C1 segment of cervical spinal cord (tissue), 14 donors: ENCODE measurements at regions not wholly inside any gene's neighbourhood (a gene's known extent, or its start where the extent isn't known, plus 50 kb on each side); places are given as distances from the start of the nearest gene placed in this dataset.
"Not testable (repeated sequence)": the region's sequence is repeated elsewhere in the genome, so short reads cannot be mapped to it uniquely, and the experiment has no call there.

Experiments used
- DNase-seq, 14 donors: peaks; one replicate each; lab custom pipeline; 2025; lab: John Stamatoyannopoulos, UW

DNA sequence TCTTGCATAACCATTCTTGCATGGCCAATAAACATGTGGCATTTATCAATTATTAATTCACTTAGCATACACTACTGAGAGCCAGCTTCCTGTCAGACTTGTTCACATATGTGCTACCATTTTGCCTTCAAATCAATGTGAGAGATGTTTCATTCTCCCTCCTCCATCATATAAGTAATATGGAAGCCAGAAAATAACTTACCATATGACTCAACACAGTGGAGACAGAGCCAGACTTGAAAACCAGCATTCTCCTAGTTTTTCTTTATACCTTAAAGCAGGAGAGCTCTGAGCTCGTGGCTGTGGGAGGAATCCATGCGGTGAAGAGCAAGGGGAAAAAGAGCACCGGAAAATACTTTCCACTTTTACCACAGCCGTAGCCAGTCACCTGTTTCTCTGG lies 215.0 kb upstream of the LRATD1 start:
- no peak for DNase-seq

DNA sequence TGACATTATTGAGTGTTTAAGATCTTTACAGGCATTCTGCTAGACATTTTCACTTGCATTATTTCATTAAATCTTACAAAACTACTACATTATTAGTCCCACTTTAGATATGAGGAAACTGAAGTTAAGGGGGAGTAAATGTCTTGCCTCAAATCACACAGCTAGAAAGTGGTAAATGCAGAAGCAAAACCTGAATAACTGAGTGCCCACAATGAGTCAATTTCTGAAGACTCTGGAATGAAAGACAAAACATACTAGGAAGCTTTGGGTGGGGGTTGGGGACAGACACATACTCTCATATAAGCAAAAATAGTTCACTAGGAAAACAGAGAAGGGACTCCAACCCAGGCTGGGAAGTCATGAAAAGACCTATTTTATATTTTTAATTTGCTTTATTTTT lies 214.4 kb upstream of the LRATD1 start:
- no peak for DNase-seq

GRCh38 chr2:14420851-14421250 lies 211.7 kb upstream of the LRATD1 start:
- no peak for DNase-seq

- DNase-seq: no peak
Observed at GRCh38 chr2:14422426-14422825, 210.1 kb upstream of the LRATD1 start.

DNA sequence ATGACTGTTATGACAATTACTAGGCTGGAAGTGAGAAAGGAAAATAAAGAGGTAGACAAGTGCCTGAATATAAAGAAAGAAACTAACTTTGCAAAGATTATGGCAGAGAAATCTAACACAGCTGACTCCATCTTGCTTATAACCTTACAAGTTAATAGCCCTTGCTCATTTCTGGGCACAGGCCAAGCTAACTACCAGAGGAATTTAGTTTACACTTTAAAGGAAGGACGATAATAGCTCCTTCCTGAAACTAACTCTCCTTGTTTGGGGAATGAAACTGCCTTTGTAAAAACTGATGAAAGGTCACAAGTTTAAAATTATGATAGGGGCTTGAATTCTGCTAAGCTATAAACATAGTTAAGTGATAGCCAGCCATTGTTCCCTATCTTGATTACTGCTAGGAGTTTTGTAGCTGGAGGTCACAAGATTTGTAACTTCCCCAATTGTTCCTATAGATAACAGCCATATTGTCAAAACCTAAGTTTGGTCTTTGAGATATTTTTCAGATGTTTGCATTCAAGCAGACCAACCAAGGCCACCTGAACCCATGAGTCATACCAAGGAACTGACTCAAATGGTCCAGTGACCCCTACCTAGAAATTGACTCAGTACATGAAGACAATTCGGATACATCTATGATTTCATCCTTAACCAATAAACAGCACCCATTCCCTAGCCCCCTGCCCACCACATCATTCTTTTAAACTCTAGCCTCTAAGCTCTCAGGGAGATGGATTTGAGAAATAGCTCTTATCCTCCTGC lies 209.2 kb upstream of the LRATD1 start:
- DNase-seq: no peak

GRCh38 chr2:14424478-14425390 lies 207.8 kb upstream of the LRATD1 start:
- no peak for DNase-seq

DNA sequence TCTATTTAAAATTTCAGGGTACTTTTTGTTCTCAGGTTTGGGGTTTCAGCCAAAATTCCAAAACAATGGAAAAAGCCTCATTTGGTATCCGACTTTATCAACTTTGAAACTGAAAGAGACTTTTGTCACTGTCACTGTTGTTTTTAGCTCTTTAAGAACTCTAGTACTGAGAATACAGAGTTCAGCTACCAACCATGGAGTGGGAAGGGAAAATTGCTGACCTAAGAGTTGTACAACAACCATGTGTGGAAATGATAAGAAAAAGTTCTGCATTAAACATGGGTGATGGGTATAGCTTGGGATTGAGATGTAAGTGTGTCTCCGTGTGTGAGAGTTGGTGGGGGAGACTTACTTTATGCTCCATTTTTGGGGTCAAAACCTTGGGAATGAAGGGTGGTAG lies 206.6 kb upstream of the LRATD1 start:
- no peak for DNase-seq

DNA sequence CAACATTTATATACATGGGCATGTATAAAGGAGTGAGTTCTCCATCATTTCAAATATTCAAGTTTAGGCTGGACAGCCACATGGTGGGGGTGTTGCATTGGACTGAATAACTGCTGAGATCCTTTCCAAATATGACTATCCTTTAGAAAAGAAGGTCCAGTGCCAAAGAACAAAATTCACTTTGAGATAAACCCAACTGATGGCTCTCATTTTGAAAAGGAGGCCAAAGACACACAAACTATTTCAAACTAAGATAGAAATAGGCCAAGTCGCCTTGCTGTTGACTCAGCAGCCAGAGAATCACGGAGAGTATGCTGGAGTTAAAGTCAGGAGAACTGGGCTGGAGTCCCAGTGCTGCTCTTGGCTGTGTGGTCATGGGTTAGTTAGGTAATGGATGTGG lies 204.5 kb upstream of the LRATD1 start:
- DNase-seq: no peak

GRCh38 chr2:14433946-14434495 lies 198.5 kb upstream of the LRATD1 start:
- DNase-seq: no peak

DNA sequence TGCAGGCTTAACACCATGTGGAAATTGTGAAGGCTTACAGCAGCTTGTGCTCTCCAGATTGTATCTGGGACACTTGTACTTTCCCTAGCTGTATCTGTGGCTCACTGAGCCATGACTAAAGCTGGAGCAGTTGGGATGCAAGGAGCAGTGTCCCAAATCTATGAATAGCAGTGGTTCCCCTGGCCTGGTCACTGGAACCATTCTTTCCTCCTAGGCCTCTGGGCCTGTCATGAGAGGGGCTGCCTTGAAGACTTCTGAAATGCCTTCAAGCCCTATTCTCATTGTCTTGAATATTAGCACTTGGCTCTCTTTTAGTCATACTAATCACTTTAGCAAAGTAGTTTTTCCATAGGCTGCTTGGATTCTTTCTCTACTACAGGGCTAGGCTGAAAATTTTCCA lies 186.8 kb upstream of the LRATD1 start:
- DNase-seq: no peak

DNA sequence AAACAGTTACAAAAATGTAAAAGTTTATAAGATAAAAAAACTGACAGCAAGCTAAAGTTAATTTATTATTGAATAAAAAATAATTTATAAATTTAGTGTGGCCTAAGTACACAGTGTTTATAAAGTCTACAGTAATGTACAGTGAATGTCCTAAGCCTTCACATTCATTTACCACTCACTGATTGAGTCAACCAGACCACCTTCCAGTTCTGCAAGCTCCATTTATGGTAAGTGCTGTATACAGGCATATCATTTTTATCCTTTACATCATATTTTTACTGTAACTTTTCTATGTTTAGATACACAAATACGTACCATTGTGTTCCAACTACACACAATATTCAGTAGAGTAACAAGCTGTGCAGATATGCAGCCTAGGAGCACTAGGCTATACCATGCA lies 184.2 kb upstream of the LRATD1 start:
- DNase-seq: no peak

DNA sequence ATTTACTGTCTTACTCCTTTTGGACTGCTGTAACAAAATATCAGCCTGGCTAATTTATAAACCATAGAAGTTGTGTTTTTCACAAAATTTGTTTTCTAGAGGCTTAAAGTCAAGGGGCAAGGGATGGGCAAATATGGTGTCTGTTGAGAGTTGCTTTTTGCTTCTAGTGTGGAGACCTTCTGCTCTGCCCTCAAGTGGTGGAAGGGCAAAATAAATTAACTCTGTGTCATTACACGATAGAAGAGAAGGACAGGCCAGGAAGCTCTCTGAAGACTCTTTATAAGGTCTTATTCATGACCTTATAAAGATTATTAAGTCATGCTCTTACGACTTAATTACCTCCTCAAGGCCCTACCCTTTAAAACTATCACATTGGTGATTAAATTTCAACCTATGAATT lies 181.2 kb upstream of the LRATD1 start:
- DNase-seq: no peak

DNA sequence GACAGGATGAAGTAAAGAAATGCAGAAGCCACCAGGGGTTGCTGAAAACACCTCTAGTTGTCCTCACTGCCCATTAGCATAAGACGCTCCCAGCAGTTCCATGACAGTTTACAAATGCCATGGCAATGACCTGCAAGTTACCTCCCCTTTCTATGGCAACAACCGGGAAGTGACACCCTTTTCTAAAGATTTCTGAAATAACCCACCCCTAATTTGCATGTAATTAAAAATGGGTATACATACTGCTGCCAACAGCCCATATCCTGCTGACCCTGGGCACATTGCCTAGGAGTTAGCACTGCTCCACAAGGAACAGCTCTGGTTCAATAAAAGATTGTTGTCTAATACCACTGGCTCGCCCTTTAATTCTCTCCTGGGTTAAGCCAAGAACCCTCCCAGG lies 178.3 kb upstream of the LRATD1 start:
- no peak for DNase-seq

GRCh38 chr2:14459786-14460325 lies 172.7 kb upstream of the LRATD1 start:
- no peak for DNase-seq

DNA sequence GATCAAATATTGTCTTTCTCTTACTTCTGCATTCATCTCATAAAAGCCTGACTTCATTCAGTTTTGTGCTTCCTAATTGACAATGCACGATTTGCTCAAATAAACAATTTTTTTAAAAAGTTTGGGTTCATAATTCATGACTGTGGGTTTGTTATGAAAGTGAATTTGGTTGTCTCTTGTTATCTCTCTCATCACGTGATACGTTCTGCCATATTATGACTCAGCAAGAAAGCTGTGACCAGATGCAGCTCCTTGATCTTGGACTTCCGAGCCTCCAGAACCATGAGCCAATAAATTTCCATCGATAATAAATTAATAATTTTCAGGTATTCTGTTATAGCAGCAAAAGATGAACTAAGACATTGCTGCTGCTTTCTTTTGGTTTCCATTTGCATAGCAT lies 156.5 kb upstream of the LRATD1 start:
- no peak for DNase-seq

DNA sequence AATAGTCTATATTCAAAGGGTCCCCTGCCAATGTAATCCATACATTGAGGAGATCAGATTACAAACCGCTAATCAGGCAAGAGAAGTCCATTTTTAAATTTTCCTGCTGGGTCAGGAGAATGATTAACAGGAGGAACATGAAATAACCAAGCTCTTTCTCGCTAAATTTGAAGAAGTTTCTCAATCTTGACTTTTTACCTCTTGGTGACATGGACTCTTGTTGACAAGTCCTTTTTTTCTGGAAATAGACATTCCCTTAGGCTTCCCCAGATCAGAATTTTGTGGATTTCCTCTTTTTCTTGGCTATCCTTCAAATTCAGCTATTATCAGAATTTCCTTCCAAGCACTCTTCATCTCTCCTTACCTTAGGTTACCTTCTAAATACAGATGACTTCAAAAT lies 153.0 kb upstream of the LRATD1 start:
- DNase-seq: no peak

DNA sequence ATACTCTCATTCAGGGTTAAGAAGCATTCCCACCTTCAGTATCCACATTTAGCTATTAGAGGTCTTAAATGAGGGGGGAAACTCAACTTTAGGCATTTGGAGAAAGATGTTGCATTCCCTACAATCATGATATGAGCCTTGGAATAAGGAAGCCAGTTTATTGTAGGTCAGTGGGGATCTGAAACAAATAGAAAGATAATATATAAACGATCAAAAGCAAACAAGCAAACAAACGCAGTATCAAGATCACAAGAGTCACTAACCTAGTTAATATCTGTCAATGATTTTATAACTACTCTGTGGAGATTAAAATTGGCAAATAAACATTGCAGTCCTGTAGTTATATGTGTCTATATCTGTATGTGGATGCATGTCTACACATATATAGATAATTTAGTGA lies 152.4 kb upstream of the LRATD1 start:
- no peak for DNase-seq

- DNase-seq: no peak
Observed at GRCh38 chr2:14480906-14481305, 151.6 kb upstream of the LRATD1 start.

GRCh38 chr2:14492920-14493503 lies 139.5 kb upstream of the LRATD1 start:
- DNase-seq: no peak

GRCh38 chr2:14494759-14495158 lies 137.8 kb upstream of the LRATD1 start:
- DNase-seq: no peak

GRCh38 chr2:14501061-14501460 lies 131.5 kb upstream of the LRATD1 start:
- no peak for DNase-seq

DNA sequence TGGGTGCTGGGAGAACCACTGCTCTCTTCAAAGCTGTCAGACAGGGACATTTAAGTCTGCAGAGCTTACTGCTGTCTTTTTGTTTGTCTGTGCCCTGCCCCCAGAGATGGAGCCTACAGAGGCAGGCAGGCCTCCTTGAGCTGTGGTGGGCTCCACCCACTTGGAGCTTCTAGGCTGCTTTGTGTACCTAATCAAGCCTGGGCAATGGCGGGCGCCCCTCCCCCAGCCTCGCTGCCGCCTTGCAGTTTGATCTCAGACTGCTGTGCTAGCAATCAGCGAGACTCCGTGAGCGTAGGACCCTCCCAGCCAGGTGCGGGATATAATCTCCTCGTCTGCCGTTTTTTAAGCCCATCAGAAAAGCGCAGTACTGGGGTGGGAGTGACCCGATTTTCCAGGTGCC lies 125.6 kb upstream of the LRATD1 start:
- not testable (repeated sequence) for DNase-seq
